Mesothelial cell of epicardium (in vitro differentiated cells): ENCODE measurements at regions not wholly inside any gene's neighbourhood (a gene's known extent, or its start where the extent isn't known, plus 50 kb on each side); places are given as distances from the start of the nearest gene placed in this dataset.
A peak's percentile ranks its signal among the peaks of the same experiment; 100 is the strongest.

Source experiments
- DNase-seq, 2 experiments: peaks; one replicate each; pipeline ENCODE4 v3.0.0; 2021; ENCODE audit warnings: low spot score in 2 of 2; ENCODE audit not compliant: unreplicated experiment in 2 of 2
- H3K27ac Mint-ChIP-seq: 2 replicates; pipeline ENCODE4 v1.8.0; 2021; ENCODE audit warnings: mixed read lengths
- H3K27me3 Mint-ChIP-seq: 2 replicates; pipeline ENCODE4 v1.8.0; 2021; ENCODE audit warnings: low read depth, mixed read lengths
- H3K36me3 Mint-ChIP-seq: 2 replicates; pipeline ENCODE4 v1.8.0; 2021; ENCODE audit warnings: mixed read lengths
- H3K4me1 Mint-ChIP-seq: 2 replicates; pipeline ENCODE4 v1.8.0; 2021; ENCODE audit warnings: mixed read lengths
- H3K4me3 Mint-ChIP-seq: 2 replicates; pipeline ENCODE4 v1.8.0; 2021; ENCODE audit warnings: mild to moderate bottlenecking, moderate library complexity, mixed read lengths
- H3K9me3 Mint-ChIP-seq: 2 replicates; pipeline ENCODE4 v1.8.0; 2021; ENCODE audit warnings: mixed read lengths
- TF ChIP-seq, protein P1 (sequence below): fragments of 200-600 bp; sonication (generic); IDR thresholded peaks from one replicate; pipeline ENCODE4 v1.5.0; 2021; ENCODE audit warnings: antibody characterized with exemption; ENCODE audit not compliant: unreplicated experiment

DNA sequence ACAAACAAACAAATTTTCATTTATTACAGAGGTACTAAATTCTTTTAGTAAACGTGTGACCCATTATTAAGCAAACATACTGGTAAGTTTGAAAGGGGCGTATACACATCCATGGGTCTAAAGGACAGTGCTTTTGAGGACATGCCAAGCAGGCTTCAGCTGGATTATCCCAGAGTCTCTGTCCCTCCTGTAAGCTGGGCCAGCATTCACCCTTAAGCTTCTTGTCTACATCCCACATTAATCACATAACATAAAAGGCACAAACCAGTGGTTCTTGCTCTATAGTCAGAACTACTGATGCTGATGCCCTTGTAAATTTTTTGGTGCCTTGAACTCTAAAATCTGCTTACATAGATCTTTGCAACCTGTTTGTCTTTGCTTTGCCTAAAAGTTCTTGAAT lies 150.8 kb upstream of the BNIP2 start:
- no peaks in the 10 kb centered on the region for H3K9me3 Mint-ChIP-seq
- H3K4me3 Mint-ChIP-seq: no peak overlapping the region
- TF ChIP-seq, protein P1, sequence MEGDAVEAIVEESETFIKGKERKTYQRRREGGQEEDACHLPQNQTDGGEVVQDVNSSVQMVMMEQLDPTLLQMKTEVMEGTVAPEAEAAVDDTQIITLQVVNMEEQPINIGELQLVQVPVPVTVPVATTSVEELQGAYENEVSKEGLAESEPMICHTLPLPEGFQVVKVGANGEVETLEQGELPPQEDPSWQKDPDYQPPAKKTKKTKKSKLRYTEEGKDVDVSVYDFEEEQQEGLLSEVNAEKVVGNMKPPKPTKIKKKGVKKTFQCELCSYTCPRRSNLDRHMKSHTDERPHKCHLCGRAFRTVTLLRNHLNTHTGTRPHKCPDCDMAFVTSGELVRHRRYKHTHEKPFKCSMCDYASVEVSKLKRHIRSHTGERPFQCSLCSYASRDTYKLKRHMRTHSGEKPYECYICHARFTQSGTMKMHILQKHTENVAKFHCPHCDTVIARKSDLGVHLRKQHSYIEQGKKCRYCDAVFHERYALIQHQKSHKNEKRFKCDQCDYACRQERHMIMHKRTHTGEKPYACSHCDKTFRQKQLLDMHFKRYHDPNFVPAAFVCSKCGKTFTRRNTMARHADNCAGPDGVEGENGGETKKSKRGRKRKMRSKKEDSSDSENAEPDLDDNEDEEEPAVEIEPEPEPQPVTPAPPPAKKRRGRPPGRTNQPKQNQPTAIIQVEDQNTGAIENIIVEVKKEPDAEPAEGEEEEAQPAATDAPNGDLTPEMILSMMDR: no peak
- no peak for DNase-seq
- H3K27ac Mint-ChIP-seq: no peak overlapping the region
- peaks cover 4% of the 10 kb centered on the region for H3K27me3 Mint-ChIP-seq
- H3K4me1 Mint-ChIP-seq: peaks cover 2% of the 10 kb centered on the region
- H3K36me3 Mint-ChIP-seq: no peaks in the 10 kb centered on the region

DNA sequence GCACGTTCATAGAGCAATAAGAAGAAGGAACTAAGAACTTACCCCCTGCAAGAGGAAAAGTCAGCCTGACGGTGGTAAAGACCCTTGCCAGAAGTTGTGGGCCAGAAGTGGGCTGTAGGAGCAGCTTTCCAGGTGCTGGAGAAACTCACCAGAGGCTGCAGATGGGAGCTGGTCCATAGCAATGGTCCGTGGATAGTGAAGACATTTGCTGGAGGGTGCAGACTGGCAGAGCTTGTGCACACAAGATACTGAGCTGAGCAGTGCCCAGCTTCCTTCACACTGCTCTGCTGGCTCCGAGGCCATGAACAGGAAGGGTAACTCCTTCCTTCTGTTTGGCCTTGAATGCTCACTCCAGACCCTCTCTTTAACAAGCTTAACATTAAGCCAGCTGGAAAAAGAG lies 149.8 kb upstream of the BNIP2 start:
- Mint-ChIP-seq H3K27me3 (peaks cover 4% of the 10 kb centered on the region), H3K4me1 (peaks cover 2% of the 10 kb centered on the region), H3K36me3 (no peaks in the 10 kb centered on the region), H3K27ac (no peak overlapping the region), H3K9me3 (no peaks in the 10 kb centered on the region), H3K4me3 (no peak overlapping the region)
- TF ChIP-seq, protein P1: no peak
- DNase-seq: no peak

DNA sequence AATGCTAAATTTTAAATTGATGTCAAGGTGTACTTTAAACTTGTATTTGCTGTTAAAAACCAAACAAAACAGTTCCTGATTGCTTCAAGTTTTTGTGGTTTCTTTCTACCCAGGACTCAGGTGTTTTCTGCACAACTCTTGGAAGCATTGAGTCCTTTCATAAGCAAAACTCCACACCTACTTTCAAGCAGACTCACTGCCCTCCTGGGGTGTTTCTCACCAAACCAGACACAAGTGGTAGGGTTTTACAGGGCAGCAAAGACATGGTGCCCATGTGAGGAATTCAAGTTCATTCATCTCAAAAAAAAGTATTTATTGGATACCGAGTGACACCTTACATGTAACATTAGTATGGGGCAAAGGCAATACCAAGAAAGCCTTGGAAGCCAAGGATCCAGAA lies 146.7 kb upstream of the BNIP2 start:
- DNase-seq: no peak
- peaks cover 1% of the 10 kb centered on the region for H3K4me1 Mint-ChIP-seq
- H3K27me3 Mint-ChIP-seq: peaks cover 3% of the 10 kb centered on the region
- H3K4me3 Mint-ChIP-seq: no peak overlapping the region
- H3K27ac Mint-ChIP-seq: no peak overlapping the region
- TF ChIP-seq, protein P1: no peak
- no peaks in the 10 kb centered on the region for H3K36me3 Mint-ChIP-seq
- H3K9me3 Mint-ChIP-seq: no peaks in the 10 kb centered on the region

DNA sequence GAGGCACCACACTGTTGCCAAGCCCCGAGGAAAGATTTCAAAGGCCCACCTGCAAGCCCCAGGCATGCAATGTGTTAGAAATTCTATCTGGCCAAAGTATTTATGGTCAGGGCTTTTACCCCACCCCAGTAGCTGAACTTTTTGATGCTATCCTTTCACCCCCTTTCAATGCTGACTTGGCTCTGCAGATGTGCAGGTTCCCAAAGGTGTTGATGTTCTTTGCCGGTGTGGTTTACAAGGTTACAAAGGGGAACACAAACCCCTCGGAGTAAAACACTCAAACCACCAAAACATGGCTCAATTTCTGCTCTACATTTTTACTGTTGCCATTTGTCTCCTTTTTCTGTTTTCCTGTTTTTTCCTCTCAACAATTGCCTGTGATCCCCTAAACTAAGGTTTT lies 145.4 kb upstream of the BNIP2 start:
- no peak for DNase-seq
- H3K27me3 Mint-ChIP-seq: peaks cover 3% of the 10 kb centered on the region
- no peak overlapping the region for H3K4me3 Mint-ChIP-seq
- H3K4me1 Mint-ChIP-seq: peaks cover 13% of the 10 kb centered on the region
- H3K36me3 Mint-ChIP-seq: no peaks in the 10 kb centered on the region
- no peaks in the 10 kb centered on the region for H3K9me3 Mint-ChIP-seq
- H3K27ac Mint-ChIP-seq: no peak overlapping the region
- TF ChIP-seq, protein P1: no peak

- TF ChIP-seq, protein P1: no peak
- Mint-ChIP-seq H3K4me1 (peaks cover 21% of the 10 kb centered on the region), H3K27me3 (peaks cover 3% of the 10 kb centered on the region), H3K27ac (no peak overlapping the region), H3K36me3 (no peaks in the 10 kb centered on the region), H3K9me3 (no peaks in the 10 kb centered on the region), H3K4me3 (no peak overlapping the region)
- no peak for DNase-seq
Measured at GRCh38 chr15:59833366-59833765, 144.2 kb upstream of the BNIP2 start.

DNA sequence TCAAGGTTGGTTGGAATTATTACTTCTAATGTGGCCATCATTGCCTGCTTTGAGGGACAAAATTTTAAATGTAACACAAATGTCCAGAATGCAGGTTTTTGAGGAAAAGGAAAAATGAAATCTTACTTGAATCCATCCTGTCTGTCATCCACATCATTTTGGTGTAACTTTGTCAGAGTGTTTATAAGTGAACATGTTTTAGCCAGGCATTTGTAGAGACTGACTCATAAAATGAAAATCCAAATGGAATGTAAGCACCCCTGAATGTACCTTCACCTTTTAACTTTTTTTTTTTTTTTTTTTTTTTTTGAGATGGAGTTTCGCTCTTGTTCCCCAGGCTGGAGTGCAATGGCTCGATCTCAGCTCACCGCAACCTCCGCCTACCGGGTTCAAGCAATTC lies 141.8 kb upstream of the BNIP2 start:
- Mint-ChIP-seq H3K36me3 (no peaks in the 10 kb centered on the region), H3K27me3 (no peaks in the 10 kb centered on the region), H3K4me3 (no peak overlapping the region), H3K4me1 (peaks cover 36% of the 10 kb centered on the region), H3K9me3 (no peaks in the 10 kb centered on the region), H3K27ac (peak overlapping the region; percentile 47)
- no peak for DNase-seq
- TF ChIP-seq, protein P1: no peak
